GM19351 (cell line): ENCODE measurements at regions not wholly inside any gene's neighbourhood (a gene's known extent, or its start where the extent isn't known, plus 50 kb on each side); places are given as distances from the start of the nearest gene placed in this dataset.

Experiments used
- ATAC-seq: cut with Tn5 transposase; IDR thresholded peaks from one replicate; pipeline ENCODE4 v1.9.1; 2021; ENCODE audit warnings: mild to moderate bottlenecking, moderate library complexity; ENCODE audit not compliant: unreplicated experiment

GRCh38 chr17:77306790-77307478 lies 166.2 kb downstream of the SEC14L1 start:
- ATAC-seq: no peak

- ATAC-seq: no peak
Measured at GRCh38 chr17:77307479-77308198, 166.9 kb downstream of the SEC14L1 start.

GRCh38 chr17:77308861-77309726 lies 168.3 kb downstream of the SEC14L1 start:
- ATAC-seq: no peak

- no peak for ATAC-seq
Measured at GRCh38 chr17:77310336-77310735, 169.6 kb downstream of the SEC14L1 start.

- no peak for ATAC-seq
Measured at GRCh38 chr17:77311371-77311981, 170.7 kb downstream of the SEC14L1 start.

GRCh38 chr17:77312061-77312701 lies 171.4 kb downstream of the SEC14L1 start:
- ATAC-seq: no peak

GRCh38 chr17:77312786-77313599 lies 172.2 kb downstream of the SEC14L1 start:
- ATAC-seq: no peak

- ATAC-seq: no peak
Measured at GRCh38 chr17:77313831-77314230, 173.1 kb downstream of the SEC14L1 start.

- ATAC-seq: no peak
Measured at GRCh38 chr17:77314601-77315000, 173.8 kb downstream of the SEC14L1 start.

GRCh38 chr17:77315010-77315409 lies 174.2 kb downstream of the SEC14L1 start:
- ATAC-seq: no peak

- ATAC-seq: no peak
Measured at GRCh38 chr17:77315551-77316190, 174.9 kb downstream of the SEC14L1 start.

GRCh38 chr17:77316191-77316641 lies 175.4 kb downstream of the SEC14L1 start:
- ATAC-seq: no peak

GRCh38 chr17:77316651-77317050 lies 175.9 kb downstream of the SEC14L1 start:
- ATAC-seq: no peak

- ATAC-seq: no peak
Measured at GRCh38 chr17:77317091-77317750, 176.5 kb downstream of the SEC14L1 start.

GRCh38 chr17:77318021-77318420 lies 177.3 kb downstream of the SEC14L1 start:
- ATAC-seq: no peak

GRCh38 chr17:77318491-77319210 lies 177.9 kb downstream of the SEC14L1 start:
- no peak for ATAC-seq

- ATAC-seq: no peak
Measured at GRCh38 chr17:77319211-77320043, 178.7 kb downstream of the SEC14L1 start.
